ENCODE measurements at regions not wholly inside any gene's neighbourhood (a gene's known extent, or its start where the extent isn't known, plus 50 kb on each side); places are given as distances from the start of the nearest gene placed in this dataset.

DNA sequence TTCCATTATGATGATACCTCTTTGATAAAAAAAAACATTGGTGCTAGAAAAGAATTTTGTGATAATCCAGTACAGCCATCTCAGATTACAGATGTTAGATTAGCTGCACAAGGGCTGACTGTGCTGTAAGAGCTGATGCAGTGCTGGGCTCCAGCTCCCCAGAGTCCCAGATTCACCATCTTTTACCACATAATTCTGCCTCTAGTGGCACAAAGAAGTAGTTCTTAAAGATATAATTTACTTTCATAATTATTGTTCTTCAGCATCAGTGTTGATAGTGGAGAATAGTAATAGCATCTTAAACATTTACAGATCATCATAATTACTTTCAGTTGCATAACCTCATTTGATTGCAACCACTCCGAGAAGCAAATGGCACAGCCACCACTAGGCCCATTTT is 262.1 kb downstream of the BRINP2 start:
- H3K4me3 ChIP-seq (ENCODE audit: low read depth, low read length) = no peak overlapping the region
- TF ChIP-seq POLR2A (IDR thresholded peaks at IDR 0.05; ENCODE audit: extremely low read depth, insufficient read length) (no peak), MYC (IDR thresholded peaks at IDR 0.05; ENCODE audit: low read depth, low read length) (no peak)
- TF ChIP-seq, protein P1, sequence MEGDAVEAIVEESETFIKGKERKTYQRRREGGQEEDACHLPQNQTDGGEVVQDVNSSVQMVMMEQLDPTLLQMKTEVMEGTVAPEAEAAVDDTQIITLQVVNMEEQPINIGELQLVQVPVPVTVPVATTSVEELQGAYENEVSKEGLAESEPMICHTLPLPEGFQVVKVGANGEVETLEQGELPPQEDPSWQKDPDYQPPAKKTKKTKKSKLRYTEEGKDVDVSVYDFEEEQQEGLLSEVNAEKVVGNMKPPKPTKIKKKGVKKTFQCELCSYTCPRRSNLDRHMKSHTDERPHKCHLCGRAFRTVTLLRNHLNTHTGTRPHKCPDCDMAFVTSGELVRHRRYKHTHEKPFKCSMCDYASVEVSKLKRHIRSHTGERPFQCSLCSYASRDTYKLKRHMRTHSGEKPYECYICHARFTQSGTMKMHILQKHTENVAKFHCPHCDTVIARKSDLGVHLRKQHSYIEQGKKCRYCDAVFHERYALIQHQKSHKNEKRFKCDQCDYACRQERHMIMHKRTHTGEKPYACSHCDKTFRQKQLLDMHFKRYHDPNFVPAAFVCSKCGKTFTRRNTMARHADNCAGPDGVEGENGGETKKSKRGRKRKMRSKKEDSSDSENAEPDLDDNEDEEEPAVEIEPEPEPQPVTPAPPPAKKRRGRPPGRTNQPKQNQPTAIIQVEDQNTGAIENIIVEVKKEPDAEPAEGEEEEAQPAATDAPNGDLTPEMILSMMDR (IDR thresholded peaks at IDR 0.05; ENCODE audit: low read depth, low read length) = no peak
- TF ChIP-seq, protein P2, sequence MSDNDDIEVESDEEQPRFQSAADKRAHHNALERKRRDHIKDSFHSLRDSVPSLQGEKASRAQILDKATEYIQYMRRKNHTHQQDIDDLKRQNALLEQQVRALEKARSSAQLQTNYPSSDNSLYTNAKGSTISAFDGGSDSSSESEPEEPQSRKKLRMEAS (IDR thresholded peaks at IDR 0.05; ENCODE audit: low read depth, low read length) = no peak
- DNase-seq (ENCODE audit: low read depth) = peak; percentile 8

DNA sequence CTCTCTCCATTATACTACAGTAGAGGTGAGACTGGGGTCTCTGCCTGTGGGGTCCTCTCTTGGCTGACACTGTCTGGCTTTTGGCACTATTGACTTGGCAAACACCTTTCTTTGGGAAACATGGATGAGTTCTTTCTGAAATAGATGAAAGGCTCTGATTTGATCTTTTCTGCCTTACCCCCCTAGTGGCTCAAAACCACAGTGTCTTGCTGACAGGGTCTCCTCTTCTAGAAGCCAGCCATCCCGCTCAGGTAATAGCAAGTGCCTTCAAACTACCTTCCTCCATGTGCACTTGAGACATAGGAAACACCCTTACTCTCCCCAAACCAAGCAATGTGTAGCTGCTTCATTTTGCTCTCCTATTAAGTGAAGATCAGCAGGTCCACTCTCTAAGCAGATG is 260.4 kb downstream of the BRINP2 start:
- no peak overlapping the region for H3K4me3 ChIP-seq (ENCODE audit: low read depth, low read length)
- TF ChIP-seq, protein P2 (IDR thresholded peaks at IDR 0.05; ENCODE audit: low read depth, low read length) = no peak
- TF ChIP-seq MYC (IDR thresholded peaks at IDR 0.05; ENCODE audit: low read depth, low read length) = no peak
- TF ChIP-seq, protein P1 (IDR thresholded peaks at IDR 0.05; ENCODE audit: low read depth, low read length) = no peak
- no peak for TF ChIP-seq POLR2A (IDR thresholded peaks at IDR 0.05; ENCODE audit: extremely low read depth, insufficient read length)
- no peak for DNase-seq (ENCODE audit: low read depth)

DNA sequence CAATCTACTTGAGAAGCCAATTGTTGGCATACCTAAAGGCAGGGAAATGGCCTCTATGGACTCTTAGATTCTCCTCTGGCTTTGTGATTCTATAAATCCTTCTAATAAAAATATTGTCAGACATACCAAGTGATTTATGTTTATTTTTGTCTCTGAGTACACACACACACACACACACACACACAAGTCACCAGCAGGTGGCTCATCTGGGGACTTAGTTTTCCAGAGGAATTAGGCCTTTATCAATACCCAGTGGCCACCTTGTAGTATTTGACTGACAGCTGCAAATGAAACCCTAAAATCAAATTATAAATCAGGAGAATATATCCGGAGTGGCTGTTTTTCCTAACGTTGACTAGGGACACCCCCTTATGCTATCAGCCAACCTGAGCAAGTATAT is 258.5 kb downstream of the BRINP2 start:
- TF ChIP-seq, protein P2 (IDR thresholded peaks at IDR 0.05; ENCODE audit: low read depth, low read length) = no peak
- TF ChIP-seq, protein P1 (IDR thresholded peaks at IDR 0.05; ENCODE audit: low read depth, low read length) = no peak
- no peak for TF ChIP-seq MYC (IDR thresholded peaks at IDR 0.05; ENCODE audit: low read depth, low read length)
- no peak for TF ChIP-seq POLR2A (IDR thresholded peaks at IDR 0.05; ENCODE audit: extremely low read depth, insufficient read length)
- no peak overlapping the region for H3K4me3 ChIP-seq (ENCODE audit: low read depth, low read length)
- DNase-seq (ENCODE audit: low read depth) = no peak

DNA sequence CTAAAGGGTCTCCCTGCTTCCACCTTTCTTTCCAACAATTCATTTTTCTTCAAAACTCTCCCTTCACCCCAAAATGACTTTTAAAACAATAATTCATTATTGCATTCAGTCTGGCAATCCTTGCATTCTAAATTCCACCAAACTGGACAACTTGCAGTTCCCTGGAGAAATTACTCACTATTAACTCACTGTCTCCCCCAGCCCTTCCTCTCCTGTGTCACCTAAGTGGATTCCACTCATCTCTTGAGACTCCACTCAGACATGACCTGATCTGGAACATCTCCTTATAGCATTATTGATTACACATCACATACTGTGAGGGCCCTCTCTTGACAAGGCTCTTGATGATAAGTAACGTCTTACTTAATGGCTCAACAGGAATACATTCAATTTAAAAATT is 257.1 kb downstream of the BRINP2 start:
- no peak for DNase-seq (ENCODE audit: low read depth)
- TF ChIP-seq, protein P2 (IDR thresholded peaks at IDR 0.05; ENCODE audit: low read depth, low read length) = no peak
- TF ChIP-seq POLR2A (IDR thresholded peaks at IDR 0.05; ENCODE audit: extremely low read depth, insufficient read length) (no peak), MYC (IDR thresholded peaks at IDR 0.05; ENCODE audit: low read depth, low read length) (no peak)
- TF ChIP-seq, protein P1 (IDR thresholded peaks at IDR 0.05; ENCODE audit: low read depth, low read length) = no peak
- H3K4me3 ChIP-seq (ENCODE audit: low read depth, low read length) = no peak overlapping the region

DNA sequence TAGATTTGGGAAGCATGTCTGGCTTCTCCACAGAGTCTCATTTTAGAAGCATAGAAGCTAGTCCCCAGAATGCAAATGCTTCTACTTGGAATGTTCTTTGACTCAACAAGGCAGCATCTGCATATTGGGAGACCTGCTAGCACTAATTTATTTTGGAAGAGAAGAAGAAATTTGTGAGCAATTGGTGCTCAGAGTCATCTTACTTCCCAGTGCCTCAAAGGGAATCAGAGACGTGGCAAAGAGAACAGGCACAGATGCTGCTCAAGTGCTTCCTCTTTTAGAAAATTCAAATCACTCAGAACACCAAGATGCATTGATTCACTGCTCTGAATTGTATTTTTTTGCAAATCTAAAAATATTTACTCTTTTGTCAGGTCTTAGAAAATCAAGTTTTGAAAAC is 255.7 kb downstream of the BRINP2 start:
- TF ChIP-seq POLR2A (IDR thresholded peaks at IDR 0.05; ENCODE audit: extremely low read depth, insufficient read length) (no peak), MYC (IDR thresholded peaks at IDR 0.05; ENCODE audit: low read depth, low read length) (no peak)
- TF ChIP-seq, protein P1 (IDR thresholded peaks at IDR 0.05; ENCODE audit: low read depth, low read length) = no peak
- TF ChIP-seq, protein P2 (IDR thresholded peaks at IDR 0.05; ENCODE audit: low read depth, low read length) = no peak
- no peak for DNase-seq (ENCODE audit: low read depth)
- no peak overlapping the region for H3K4me3 ChIP-seq (ENCODE audit: low read depth, low read length)

DNA sequence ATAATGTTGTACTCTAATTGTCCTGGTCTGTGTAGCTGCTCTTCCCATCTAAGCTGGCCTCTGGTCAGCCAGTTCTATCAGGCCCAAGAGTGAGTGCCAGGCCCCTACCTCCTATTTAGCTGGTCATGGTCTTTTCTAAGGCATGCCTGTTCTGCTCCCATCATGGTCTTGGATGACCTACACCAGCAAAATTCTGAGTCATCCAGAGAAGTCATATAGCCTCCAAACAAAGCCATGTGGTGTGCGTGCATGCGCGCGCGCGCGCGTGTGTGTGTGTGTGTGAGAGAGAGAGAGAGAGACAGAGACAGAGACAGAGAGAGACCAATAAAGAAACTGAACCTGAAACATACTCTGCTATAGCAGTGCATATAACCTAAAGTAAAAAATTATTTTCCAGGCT is 254.4 kb downstream of the BRINP2 start:
- TF ChIP-seq, protein P1 (IDR thresholded peaks at IDR 0.05; ENCODE audit: low read depth, low read length) = no peak
- TF ChIP-seq POLR2A (IDR thresholded peaks at IDR 0.05; ENCODE audit: extremely low read depth, insufficient read length) (no peak), MYC (IDR thresholded peaks at IDR 0.05; ENCODE audit: low read depth, low read length) (no peak)
- TF ChIP-seq, protein P2 (IDR thresholded peaks at IDR 0.05; ENCODE audit: low read depth, low read length) = no peak
- H3K4me3 ChIP-seq (ENCODE audit: low read depth, low read length) = no peak overlapping the region
- DNase-seq (ENCODE audit: low read depth) = no peak
